ENCODE measurements at regions not wholly inside any gene's neighbourhood (a gene's known extent, or its start where the extent isn't known, plus 50 kb on each side); places are given as distances from the start of the nearest gene placed in this dataset.

DNA sequence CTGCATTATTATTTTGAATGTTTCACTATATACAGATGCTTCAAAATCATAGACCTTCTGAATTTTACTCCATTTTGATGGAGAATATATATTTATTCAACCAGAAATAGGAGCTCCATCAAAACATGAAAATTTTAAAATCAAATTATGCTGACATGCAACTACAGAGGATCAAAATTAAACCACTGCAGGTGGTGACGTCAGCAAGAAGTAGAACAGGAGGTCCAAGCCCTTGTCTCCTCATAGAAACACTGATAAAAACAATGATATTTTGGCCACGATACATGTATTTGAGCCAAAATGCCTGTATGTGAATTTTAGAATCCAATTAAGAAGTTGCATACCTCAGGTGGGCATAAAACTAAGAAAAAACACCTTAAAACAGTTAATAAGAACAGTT lies 236.6 kb upstream of the FBXL7 start:
- DNase-seq (ENCODE audit: low read depth in 3 of 3) = no peak

DNA sequence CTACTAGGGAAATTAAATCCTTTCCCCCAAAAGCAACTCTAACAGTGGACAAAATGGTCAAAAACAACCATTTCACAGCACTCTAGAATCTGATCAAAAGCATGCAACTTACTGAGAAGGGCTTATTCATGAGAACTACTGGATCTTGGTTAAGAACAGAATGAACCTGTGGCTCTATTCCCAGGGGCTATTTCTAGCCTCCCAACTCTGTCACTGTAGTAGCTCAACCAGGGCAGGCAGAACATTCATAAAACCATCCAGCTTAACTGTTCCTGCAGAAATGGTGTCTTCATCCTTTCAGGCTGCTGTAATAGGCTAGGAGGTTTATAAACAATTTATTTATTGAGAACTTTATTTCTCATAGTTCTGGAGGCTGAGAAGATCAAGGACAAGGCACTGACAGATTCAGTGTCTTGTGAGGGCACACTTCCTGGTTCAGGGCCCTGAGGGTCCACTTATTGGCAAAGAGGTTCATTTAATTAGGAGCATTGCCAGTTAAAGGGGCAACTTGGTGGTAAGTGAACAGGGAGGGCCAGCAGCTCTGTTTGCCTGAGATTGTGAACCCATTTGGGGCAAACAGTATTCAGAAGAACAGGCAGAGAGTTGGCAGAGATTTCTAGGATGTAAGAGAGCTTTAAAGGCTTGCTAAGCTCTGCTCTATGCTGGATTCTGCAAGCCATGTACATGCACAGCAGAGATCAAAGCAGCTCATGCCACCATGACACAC lies 238.5 kb upstream of the FBXL7 start:
- no peak for DNase-seq (ENCODE audit: low read depth in 3 of 3)

DNA sequence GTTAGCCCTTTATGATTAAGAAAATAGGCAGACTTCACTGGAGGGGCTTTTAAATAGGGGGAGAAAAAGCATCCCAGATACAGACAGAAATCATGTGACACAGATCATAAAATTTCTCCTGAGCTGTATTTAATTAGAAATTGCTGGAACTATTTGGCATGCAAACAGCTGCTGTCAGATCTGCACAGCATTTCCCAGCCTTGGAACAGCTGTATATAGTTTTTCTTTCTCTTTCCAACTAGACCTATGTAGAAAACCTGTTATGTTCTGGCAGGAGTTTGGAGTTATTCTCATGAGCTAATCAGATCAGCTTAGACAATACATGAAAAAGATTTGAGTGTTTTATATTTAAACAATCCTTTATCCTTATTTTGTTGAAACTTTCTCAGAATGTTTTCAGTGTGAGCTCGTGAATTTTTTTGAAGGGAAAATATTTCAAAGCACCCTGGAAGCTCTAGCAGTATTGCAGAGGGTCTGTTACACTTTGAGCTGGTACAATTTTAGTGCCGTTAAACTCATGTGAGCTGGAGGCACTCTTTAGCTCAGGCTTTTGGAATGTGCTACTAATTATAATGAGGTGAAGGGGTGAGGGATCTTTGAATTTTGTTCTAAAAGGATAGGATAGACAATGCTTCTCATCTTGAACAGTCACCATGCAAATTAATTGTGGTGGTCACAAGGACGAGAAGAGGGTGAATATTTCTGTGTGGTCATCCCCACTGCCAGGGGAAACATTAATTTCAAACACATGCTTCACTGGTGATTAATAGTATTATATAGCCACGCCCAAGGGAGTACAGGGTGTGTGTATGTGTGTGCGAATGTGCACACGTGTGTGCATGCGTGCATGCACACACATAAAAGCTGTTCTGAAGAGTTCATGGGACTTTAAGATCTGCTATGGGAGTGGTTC lies 239.4 kb upstream of the FBXL7 start:
- no peak for DNase-seq (ENCODE audit: low read depth in 3 of 3)

DNA sequence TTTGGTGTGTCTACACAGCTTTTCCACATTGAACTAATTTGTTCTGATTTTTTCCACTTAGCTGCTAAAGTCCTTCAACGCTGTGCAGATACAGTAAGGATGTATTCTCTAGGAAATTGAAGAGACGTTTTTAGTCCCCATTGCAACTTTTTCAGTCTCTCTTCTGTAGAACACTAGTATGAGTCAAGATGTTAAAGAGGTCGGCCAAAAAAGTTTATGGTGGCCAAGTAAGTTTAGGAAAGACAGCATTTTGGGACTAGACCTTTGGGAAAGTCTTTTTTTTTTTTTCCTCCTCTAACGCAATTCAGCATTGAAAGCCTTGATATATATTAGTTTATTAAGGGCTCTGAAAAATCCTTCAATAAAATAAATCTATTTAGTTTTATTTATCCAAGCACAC lies 243.5 kb upstream of the FBXL7 start:
- DNase-seq (ENCODE audit: low read depth in 3 of 3) = no peak

DNA sequence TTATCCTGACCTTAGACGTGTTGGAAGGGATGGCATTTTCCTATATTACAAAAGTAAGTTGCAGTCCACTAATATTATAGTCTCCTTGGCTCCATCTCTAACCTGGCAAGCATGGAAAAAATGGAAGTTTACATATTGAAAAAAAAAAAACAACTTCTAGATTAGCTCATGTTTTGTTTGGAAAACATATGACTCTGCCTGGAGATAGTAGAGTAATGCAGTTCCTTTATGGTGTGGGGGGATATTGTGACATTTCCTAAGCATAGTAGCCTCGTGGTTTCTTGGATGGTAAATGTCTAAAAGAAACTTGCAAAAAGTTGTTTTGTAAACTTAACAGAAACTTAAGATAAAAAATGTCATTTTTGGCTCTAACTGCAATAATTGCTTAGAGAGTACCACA lies 244.4 kb upstream of the FBXL7 start:
- no peak for DNase-seq (ENCODE audit: low read depth in 3 of 3)

DNA sequence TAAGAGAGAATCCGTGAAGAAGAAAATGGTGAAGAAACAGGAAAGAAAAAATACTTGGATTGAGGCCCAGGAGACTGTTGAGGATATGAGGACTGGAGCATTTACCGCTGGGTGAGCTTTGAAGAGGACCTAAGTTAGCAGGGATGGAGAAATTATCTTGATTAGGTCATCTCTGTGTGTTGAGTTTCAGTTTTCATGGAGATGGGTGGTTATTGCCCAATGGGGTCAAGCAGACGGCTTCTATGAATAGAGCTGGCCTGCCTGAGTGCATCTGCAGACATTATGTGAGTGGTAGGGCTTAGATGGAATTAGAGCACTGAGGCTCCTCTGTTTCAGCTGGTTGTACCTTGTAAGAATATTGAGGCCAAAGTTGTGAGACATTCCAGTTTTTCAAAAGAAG lies 245.4 kb upstream of the FBXL7 start:
- DNase-seq (ENCODE audit: low read depth in 3 of 3) = no peak

DNA sequence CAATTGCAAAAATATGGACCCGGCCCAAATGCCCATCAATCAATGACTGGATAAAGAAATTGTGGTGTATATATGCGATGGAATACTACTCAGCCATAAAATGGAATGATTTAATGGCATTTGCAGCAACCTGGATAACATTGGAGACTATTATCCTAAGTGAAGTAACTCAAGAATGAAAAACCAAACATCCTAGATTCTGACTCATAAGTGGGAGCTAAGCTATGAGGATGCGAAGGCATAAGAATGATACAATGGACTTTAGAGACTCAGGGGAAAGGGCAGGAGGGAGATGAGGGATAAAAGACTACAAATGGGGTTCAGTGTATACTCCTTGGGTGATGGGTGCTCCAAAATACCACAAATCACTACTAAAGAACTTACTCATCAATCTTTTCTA lies 247.6 kb upstream of the FBXL7 start:
- no peak for DNase-seq (ENCODE audit: low read depth in 3 of 3)

DNA sequence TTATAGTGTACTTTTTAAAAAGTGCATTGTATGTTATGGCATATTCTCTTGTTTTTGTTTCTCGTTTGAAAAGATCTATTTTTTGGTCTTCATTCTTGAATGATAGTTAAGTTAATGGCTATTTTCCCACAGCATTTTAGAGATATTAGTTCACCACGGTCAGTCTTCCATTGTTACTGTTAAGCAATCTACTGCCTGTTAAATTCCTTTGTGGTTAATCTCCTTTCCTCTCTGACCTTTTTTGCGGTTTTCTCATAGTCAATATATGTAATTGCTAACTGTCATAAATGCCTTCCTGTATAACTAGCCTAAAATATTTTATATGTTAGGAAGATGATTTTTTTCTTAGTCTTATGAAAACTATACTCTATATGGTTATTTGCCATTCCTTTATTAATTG lies 250.8 kb upstream of the FBXL7 start:
- DNase-seq (ENCODE audit: low read depth in 3 of 3) = no peak

DNA sequence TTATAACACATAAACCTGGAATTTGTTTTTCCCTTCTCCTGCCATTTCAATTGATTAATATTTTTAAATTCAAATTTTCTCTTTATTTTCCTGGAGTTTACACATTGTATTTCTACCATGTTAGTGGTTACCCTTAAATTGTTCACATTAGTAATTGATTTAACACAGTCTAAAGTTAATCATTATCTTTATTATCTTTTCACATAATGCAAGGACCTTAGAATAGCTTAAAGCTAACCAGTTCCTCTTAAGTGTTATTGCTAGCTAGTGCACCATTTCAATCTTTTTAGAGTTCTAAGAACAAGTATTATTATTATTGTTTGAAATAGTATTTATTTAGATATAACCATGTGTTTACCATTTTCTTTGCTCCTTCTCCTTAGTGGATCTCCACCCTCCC lies 251.2 kb upstream of the FBXL7 start:
- DNase-seq (ENCODE audit: low read depth in 3 of 3) = no peak

DNA sequence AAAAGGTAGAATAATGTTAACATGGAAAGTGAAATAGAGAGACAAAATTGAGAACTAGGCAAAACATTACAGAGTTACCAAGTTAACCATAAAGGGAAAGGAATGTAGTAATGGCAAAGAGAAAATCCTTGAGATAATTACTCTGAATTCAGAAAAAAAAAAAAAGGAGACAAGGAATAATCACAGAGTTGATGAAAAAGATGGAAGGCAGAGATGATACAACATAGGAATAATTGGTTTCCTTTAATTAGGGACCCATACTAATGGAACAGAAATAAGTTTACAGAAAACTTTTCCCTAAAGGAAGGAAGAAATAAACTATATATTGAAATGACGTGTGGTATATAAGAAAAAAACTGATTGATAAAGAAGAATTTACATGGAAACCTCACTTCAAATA lies 254.1 kb upstream of the FBXL7 start:
- no peak for DNase-seq (ENCODE audit: low read depth in 3 of 3)

DNA sequence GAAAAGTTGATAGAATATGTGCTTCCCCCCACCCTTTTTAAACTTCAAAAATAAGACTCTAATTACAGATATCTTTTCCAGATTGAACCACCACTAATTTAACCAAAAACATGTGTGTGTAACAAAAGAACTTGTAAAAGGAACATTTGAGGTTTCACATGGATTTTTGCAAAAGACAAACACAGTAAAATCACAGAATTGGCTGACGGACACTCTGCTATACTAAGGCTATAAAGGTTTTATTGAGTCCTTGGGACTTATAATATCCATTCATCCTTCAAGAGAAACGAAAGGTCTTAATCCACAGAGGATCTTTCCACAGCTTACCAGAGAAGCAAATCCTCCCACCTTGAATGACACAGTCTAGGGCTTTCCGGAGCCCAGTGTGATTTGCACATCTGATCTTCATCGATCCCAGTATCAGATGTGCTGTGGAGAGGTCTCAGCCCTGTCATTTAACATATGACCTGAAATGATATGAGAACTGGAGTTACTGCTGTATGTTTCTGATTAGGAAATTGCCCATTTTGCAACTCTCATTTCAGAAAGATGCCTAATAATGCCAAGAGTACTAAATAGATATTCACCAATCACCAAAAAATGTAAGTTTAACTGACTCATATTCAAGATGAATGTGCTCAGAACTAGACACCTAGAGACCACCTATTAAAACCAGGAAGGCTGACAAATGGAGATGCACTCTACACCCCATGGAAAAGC lies 256.5 kb upstream of the FBXL7 start:
- DNase-seq (ENCODE audit: low read depth in 3 of 3) = no peak

DNA sequence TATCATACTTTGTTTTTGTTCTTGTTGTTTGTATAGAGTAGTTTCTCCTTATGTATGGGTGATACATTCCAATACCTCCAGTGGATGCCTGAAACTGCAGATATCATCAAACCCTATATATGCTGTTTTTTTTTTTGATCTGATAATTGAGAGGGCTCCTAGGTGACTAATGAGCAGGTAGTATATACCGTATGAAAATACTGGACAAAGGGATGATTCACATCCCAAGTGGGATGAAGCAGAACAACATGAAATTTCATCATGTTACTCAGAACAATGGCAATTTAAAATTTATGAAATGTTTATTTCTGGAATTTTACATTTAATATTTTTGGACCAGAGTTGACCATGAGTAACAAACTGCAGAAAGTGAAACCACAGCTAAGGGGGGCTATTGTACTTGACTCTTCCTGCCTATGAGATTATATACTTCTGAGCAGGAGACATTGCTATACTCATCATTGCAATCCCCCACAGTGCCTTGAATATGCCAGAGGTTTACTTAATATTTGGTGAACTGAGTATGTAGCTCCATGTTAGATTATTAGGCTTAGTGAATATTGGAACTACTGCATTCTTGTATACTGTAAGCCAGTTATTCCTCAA lies 258.7 kb upstream of the FBXL7 start:
- DNase-seq (ENCODE audit: low read depth in 3 of 3) = no peak

DNA sequence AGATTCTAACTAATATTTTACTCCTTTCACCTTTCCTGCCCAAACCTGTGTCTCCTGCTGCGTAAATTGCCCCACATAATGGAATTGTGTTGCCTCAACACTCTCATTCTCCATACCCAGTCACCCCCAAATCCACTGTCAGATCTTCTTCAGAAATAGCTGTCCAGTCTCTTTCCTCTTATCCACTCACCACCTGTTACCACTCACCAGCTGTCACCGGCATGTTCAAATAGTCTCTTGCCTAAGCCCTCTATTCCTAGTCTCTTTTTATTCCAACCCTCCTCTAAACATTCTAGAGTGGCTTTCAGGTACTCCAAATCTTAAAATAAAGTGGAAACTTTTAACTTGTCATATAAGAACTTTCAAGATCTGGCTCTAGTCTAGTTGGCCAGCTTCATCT lies 262.0 kb upstream of the FBXL7 start:
- DNase-seq (ENCODE audit: low read depth in 3 of 3) = no peak

DNA sequence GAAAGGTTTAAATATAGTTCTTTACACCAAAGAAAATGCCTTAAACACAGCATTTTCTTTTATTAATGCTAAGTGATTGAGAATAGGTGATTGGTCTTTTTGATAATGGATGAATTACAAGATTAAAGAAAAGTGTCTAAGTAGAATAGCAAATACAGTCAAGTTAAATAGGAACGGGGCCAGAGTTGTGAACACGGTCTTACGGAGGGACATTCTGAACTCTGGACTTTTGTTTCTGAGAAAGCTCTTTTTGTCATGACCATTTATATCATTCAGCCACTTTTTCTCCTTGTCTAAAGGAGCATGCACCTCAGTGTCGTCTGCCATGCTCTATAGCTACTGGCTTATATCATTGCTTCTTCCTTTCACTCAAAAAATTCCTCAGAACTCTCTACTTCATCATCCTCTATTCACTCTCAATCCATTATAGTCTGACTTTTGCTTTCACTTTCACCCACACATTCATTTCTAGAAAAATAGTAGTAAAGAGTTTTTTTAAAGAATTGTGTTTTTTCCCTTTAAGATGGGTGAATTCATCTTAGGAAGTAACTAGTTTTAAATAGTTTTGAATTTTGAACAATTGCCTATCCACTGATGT lies 263.0 kb upstream of the FBXL7 start:
- no peak for DNase-seq (ENCODE audit: low read depth in 3 of 3)

DNA sequence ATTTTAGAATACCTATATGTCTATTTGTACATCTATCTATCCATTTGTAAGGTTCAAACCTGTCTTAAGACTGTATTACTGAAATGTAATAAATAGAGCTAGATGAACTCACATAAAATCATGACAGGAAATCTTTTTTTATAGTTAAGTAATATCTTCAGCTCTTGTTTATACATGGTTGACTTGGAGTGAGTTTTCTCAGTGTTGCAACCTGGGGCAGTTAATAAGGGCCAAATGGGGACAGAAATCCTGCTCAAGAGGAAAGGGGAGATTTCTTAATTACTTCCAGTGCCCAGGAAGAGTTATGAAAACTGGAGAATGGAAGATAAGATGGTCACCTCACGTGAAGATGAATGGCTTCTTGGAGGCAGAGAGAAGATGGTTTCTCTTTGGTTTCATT lies 265.1 kb upstream of the FBXL7 start:
- no peak for DNase-seq (ENCODE audit: low read depth in 3 of 3)

DNA sequence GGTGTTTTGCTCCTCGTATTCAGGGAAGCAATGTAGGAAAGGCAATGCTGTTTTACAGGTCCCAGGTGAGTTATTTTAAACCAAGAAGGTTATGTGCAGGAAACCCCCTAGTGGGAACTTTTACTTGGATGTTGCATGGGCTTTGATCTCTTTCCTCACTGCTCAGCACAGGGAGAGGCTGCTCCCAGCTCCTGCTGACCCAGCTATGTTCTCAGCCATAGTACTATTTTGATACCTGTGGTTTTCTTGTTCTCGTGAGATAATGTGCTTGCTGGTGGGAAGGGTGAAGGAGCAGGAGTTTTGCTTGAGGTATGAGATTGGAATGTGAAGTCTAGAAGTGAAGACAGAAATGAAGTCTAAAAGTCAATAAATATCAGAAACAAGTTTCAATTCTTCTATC lies 265.6 kb upstream of the FBXL7 start:
- DNase-seq (ENCODE audit: low read depth in 3 of 3) = no peak

DNA sequence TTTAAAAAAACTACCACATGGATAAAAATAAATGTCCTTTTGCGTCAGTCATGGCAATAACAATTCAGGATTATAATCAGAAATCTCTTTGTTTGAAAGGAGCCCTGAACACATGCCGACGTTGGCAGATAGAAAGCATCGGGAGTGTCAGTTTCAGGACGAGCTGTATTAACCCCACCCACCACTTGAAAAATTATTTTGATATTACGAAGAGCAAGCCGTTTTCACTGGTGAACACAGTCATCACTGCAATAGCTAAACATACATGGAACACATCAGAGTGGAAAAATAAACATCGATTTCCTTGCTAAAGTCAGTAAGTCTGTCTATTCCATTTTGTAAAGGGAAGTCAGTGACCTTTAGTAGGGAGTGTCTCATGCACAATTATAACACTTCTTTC lies 266.4 kb upstream of the FBXL7 start:
- no peak for DNase-seq (ENCODE audit: low read depth in 3 of 3)

DNA sequence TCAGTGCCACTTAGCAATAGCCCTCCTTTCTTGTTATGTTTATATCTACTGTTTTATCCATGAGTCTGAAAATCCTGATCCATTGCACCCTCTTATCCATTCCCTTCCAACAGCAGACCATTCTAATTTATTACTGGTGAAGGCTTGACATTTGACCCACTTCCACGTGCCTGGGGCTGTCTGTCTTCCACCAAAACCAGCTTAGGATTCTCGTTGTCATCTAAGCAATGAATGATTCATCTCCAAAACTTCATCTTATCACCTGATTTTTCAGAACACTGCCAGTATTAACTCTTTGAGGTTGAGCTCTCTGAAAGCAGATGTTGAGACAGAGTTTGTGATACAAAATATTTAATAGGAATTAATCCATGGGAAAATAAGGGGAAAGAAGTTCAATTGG lies 277.8 kb upstream of the FBXL7 start:
- DNase-seq (ENCODE audit: low read depth in 3 of 3) = no peak

DNA sequence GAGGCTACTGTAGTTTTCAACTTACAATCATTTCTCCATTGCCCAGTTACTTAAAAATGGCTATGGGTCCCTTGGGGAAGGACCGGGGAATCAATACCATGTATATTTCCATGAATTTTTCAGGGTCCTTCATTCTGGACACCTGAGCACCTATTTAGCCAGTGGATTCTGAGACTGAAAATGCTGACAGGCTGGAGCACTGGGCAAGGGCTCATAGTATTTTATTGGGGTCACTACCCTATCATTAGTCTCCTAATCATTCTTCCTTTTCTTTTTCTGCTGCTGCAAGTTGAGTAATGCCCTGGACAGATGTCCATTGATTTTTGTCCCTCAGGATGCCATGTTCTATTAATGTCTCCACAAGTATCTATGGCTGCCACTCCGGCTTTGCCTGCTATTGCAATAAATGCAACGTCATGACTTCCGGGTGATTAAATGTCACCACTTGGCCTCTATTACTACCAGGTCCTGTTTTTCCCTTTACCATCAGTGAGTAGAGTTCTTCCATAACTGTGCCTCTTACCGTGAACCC lies 279.3 kb upstream of the FBXL7 start:
- DNase-seq (ENCODE audit: low read depth in 3 of 3) = no peak

DNA sequence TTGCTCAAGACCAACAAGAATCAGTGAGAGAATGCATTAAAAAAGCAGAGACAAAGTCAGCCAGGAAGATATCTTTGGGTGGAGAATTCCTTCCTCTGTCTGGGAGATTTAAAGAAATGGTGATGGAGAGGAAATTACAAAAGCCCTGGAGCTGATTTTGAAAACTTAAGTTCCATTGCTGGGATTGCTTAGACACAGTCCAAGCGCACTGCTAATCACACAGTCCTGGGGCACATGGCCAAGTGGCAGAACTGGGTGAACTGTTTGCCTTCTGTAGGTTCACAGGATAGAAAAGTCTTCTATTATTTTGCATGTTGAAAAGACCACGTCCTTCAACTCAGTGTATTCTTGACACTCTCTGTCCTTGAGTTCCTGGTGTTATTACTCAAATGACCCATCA lies 284.9 kb upstream of the FBXL7 start:
- DNase-seq (ENCODE audit: low read depth in 3 of 3) = no peak

DNA sequence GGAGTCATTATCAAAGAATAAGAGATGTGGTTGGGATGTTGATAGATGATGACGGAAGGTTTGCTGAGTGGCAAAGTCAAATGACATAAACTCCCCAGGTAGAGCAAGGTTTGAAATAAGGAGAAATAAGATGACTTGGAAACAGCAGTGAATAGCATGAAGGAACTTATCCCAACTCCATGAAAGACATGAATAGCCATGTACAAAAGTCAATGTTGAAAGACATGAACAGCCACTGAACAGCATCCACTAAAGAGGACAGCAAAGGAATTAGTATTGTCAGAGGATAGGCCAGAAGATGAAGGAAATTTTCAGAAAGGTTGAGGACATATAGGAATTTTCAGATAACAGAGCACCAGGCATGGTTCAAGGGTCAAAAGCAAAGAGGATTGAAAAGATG lies 286.0 kb upstream of the FBXL7 start:
- no peak for DNase-seq (ENCODE audit: low read depth in 3 of 3)

Data from stimulated activated CD4-positive, alpha-beta T cell treated with anti-CD3 and anti-CD28 coated beads, TNF-alpha, amount 100 ng/mL, for 4 hours (primary cell).